Ishikawa (cell line): ENCODE measurements at regions not wholly inside any gene's neighbourhood (a gene's known extent, or its start where the extent isn't known, plus 50 kb on each side); places are given as distances from the start of the nearest gene placed in this dataset.

ENCODE experiments used
- EP300 ChIP-seq: IDR thresholded peaks from 2 replicates; pipeline ENCODE4 v1.6.1; 2012; ENCODE audit warnings: borderline replicate concordance
- FOXM1 ChIP-seq: IDR thresholded peaks from 2 replicates; pipeline ENCODE4 v1.6.1; 2012; ENCODE audit warnings: low read depth, borderline replicate concordance
- RAD21 ChIP-seq: IDR thresholded peaks from 2 replicates; pipeline ENCODE4 v1.6.1; 2012; ENCODE audit warnings: low read depth
- TAF1 ChIP-seq: IDR thresholded peaks from 2 replicates; pipeline ENCODE4 v1.6.1; 2012; ENCODE audit warnings: low read depth, mild to moderate bottlenecking
- USF1 ChIP-seq: IDR thresholded peaks from 2 replicates; pipeline ENCODE4 v1.6.1; 2012
- YY1 ChIP-seq: IDR thresholded peaks from 2 replicates; pipeline ENCODE4 v1.6.1; 2012; ENCODE audit warnings: low read depth
- TF ChIP-seq, protein P1 (sequence below): IDR thresholded peaks from 2 replicates; pipeline ENCODE4 v1.6.1; 2012
- TF ChIP-seq, protein P2 (sequence below): IDR thresholded peaks from 2 replicates; pipeline ENCODE4 v1.6.1; 2012; ENCODE audit warnings: low read depth, mild to moderate bottlenecking

GRCh38 chr20:22308934-22309333 is 275.4 kb downstream of the FOXA2 start:
- TF ChIP-seq EP300 (no peak), TAF1 (no peak), FOXM1 (no peak), YY1 (no peak), USF1 (no peak), RAD21 (no peak)
- TF ChIP-seq, protein P1, sequence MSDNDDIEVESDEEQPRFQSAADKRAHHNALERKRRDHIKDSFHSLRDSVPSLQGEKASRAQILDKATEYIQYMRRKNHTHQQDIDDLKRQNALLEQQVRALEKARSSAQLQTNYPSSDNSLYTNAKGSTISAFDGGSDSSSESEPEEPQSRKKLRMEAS: no peak
- TF ChIP-seq, protein P2, sequence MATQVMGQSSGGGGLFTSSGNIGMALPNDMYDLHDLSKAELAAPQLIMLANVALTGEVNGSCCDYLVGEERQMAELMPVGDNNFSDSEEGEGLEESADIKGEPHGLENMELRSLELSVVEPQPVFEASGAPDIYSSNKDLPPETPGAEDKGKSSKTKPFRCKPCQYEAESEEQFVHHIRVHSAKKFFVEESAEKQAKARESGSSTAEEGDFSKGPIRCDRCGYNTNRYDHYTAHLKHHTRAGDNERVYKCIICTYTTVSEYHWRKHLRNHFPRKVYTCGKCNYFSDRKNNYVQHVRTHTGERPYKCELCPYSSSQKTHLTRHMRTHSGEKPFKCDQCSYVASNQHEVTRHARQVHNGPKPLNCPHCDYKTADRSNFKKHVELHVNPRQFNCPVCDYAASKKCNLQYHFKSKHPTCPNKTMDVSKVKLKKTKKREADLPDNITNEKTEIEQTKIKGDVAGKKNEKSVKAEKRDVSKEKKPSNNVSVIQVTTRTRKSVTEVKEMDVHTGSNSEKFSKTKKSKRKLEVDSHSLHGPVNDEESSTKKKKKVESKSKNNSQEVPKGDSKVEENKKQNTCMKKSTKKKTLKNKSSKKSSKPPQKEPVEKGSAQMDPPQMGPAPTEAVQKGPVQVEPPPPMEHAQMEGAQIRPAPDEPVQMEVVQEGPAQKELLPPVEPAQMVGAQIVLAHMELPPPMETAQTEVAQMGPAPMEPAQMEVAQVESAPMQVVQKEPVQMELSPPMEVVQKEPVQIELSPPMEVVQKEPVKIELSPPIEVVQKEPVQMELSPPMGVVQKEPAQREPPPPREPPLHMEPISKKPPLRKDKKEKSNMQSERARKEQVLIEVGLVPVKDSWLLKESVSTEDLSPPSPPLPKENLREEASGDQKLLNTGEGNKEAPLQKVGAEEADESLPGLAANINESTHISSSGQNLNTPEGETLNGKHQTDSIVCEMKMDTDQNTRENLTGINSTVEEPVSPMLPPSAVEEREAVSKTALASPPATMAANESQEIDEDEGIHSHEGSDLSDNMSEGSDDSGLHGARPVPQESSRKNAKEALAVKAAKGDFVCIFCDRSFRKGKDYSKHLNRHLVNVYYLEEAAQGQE: no peak
